Gastrocnemius medialis (tissue), 4 donors: ENCODE measurements at regions not wholly inside any gene's neighbourhood (a gene's known extent, or its start where the extent isn't known, plus 50 kb on each side); places are given as distances from the start of the nearest gene placed in this dataset.

Source experiments
- POLR2A ChIP-seq, 2 donors: fragments of 450-650 bp; IDR thresholded peaks; one replicate each; pipeline ENCODE4 v1.6.1; 2017; ENCODE audit warnings: antibody characterized with exemption in 2 of 2, mild to moderate bottlenecking in 2 of 2, moderate library complexity in 2 of 2
- TF ChIP-seq, protein P1 (sequence below), 5 experiments: fragments of 450-650 bp in 3 of 5; fragments of 200-600 bp in 2 of 5; sonication (generic) in 2 of 5; IDR thresholded peaks in 4 of 5; conservative IDR thresholded peaks in 1 of 5; 1 replicate in 4 of 5; 2 replicates in 1 of 5; pipeline ENCODE4 v1.5.1; 2016 to 2019; ENCODE audit warnings: antibody characterized with exemption in 5 of 5, mild to moderate bottlenecking in 3 of 5, moderate library complexity in 3 of 5

DNA sequence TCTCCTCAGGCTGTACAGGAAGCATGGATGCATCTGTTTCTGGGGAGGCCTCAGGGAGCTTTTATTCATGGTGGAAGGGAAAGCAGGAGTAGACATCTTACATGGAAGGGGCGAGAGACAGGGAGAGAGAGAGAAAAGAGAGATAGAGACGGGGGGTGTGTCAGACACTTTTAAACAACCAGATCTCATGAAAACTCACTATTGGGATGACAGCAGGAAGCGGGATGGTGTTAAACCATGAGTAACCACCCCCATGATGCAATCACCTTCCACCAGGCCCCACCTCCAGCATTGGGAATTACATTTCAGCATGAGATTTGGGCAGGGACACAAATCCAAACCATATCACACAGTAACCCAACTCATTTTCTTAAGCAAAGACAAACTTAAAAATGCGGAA, 110.0 kb upstream of the EEA1 start:
- TF ChIP-seq, protein P1, sequence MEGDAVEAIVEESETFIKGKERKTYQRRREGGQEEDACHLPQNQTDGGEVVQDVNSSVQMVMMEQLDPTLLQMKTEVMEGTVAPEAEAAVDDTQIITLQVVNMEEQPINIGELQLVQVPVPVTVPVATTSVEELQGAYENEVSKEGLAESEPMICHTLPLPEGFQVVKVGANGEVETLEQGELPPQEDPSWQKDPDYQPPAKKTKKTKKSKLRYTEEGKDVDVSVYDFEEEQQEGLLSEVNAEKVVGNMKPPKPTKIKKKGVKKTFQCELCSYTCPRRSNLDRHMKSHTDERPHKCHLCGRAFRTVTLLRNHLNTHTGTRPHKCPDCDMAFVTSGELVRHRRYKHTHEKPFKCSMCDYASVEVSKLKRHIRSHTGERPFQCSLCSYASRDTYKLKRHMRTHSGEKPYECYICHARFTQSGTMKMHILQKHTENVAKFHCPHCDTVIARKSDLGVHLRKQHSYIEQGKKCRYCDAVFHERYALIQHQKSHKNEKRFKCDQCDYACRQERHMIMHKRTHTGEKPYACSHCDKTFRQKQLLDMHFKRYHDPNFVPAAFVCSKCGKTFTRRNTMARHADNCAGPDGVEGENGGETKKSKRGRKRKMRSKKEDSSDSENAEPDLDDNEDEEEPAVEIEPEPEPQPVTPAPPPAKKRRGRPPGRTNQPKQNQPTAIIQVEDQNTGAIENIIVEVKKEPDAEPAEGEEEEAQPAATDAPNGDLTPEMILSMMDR (IDR thresholded peaks at IDR 0.05 in 4 of 5, conservative IDR thresholded peaks at IDR 0.05 in 1 of 5), result no peak
- TF ChIP-seq POLR2A (IDR thresholded peaks at IDR 0.05), result no peak
